Parathyroid adenoma (tissue), 2 donors: ENCODE measurements at regions not wholly inside any gene's neighbourhood (a gene's known extent, or its start where the extent isn't known, plus 50 kb on each side); places are given as distances from the start of the nearest gene placed in this dataset.

Source experiments
- H2AFZ ChIP-seq: fragments of 300-600 bp; sonication (generic); one replicate; pipeline ENCODE4 v1.7.0; 2017; ENCODE audit warnings: antibody characterized with exemption, mild to moderate bottlenecking
- H3K27ac ChIP-seq: fragments of 300-600 bp; sonication (generic); one replicate; pipeline ENCODE4 v1.7.0; 2017
- H3K27me3 ChIP-seq: fragments of 300-600 bp; sonication (generic); one replicate; pipeline ENCODE4 v1.7.0; 2017; ENCODE audit warnings: low read length; ENCODE audit not compliant: control insufficient read depth, insufficient read depth
- H3K36me3 ChIP-seq: fragments of 300-600 bp; sonication (generic); one replicate; pipeline ENCODE4 v1.7.0; 2017; ENCODE audit warnings: low read length; ENCODE audit not compliant: control insufficient read depth, insufficient read depth
- H3K4me1 ChIP-seq: fragments of 300-600 bp; sonication (generic); one replicate; pipeline ENCODE4 v1.7.0; 2017; ENCODE audit warnings: control low read depth
- H3K4me2 ChIP-seq: fragments of 300-600 bp; sonication (generic); one replicate; pipeline ENCODE4 v1.7.0; 2017; ENCODE audit warnings: low read length
- H3K4me3 ChIP-seq: fragments of 300-600 bp; sonication (generic); one replicate; pipeline ENCODE4 v1.7.0; 2017; ENCODE audit warnings: low read depth, low read length
- H3K79me2 ChIP-seq: fragments of 300-600 bp; sonication (generic); one replicate; pipeline ENCODE4 v1.7.0; 2017; ENCODE audit warnings: control low read depth
- H3K9ac ChIP-seq: fragments of 300-600 bp; sonication (generic); one replicate; pipeline ENCODE4 v1.7.0; 2017; ENCODE audit warnings: mild to moderate bottlenecking
- H3K9me3 ChIP-seq: fragments of 300-600 bp; sonication (generic); one replicate; pipeline ENCODE4 v1.7.0; 2017; ENCODE audit warnings: low read length; ENCODE audit not compliant: control insufficient read depth
- CTCF ChIP-seq: fragments of 300-600 bp; sonication (generic); IDR thresholded peaks from one replicate; pipeline ENCODE4 v1.7.0; 2017; ENCODE audit warnings: antibody characterized with exemption, mild to moderate bottlenecking
- donor health status: primary hyperparathyroidism.

GRCh38 chr10:113991091-113991860 lies 52.4 kb upstream of the ADRB1 start:
- Histone ChIP-seq H3K27me3 (no peaks in the 10 kb centered on the region), H3K4me2 (no peak overlapping the region), H3K9me3 (no peaks in the 10 kb centered on the region), H3K79me2 (no peaks in the 10 kb centered on the region), H3K4me3 (no peak overlapping the region), H3K27ac (no peak overlapping the region), H2AFZ (no peak overlapping the region), H3K4me1 (peaks cover 7% of the 10 kb centered on the region), H3K9ac (no peak overlapping the region), H3K36me3 (no peaks in the 10 kb centered on the region)
- TF ChIP-seq CTCF, result no peak

GRCh38 chr10:113992471-113993011 lies 51.1 kb upstream of the ADRB1 start:
- no peak for TF ChIP-seq CTCF
- no peak overlapping the region for H3K4me2 ChIP-seq
- no peak overlapping the region for H2AFZ ChIP-seq
- no peak overlapping the region for H3K9ac ChIP-seq
- H3K9me3 ChIP-seq, result no peaks in the 10 kb centered on the region
- H3K27ac ChIP-seq, result no peak overlapping the region
- no peak overlapping the region for H3K4me3 ChIP-seq
- peaks cover 9% of the 10 kb centered on the region for H3K4me1 ChIP-seq
- H3K79me2 ChIP-seq, result no peaks in the 10 kb centered on the region
- H3K27me3 ChIP-seq, result no peaks in the 10 kb centered on the region
- no peaks in the 10 kb centered on the region for H3K36me3 ChIP-seq

- Histone ChIP-seq H3K4me2 (no peak overlapping the region), H3K27ac (no peak overlapping the region), H3K79me2 (no peaks in the 10 kb centered on the region), H3K9ac (no peak overlapping the region), H3K4me3 (no peak overlapping the region), H3K36me3 (no peaks in the 10 kb centered on the region), H3K27me3 (no peaks in the 10 kb centered on the region), H3K4me1 (peaks cover 10% of the 10 kb centered on the region), H2AFZ (no peak overlapping the region), H3K9me3 (no peaks in the 10 kb centered on the region)
- no peak for TF ChIP-seq CTCF
These were observed 50.1 kb upstream of the ADRB1 start for GRCh38 chr10:113993489-113993991.
